Esophagus muscularis mucosa (tissue), 3 donors: ENCODE measurements at regions not wholly inside any gene's neighbourhood (a gene's known extent, or its start where the extent isn't known, plus 50 kb on each side); places are given as distances from the start of the nearest gene placed in this dataset.

ENCODE experiments used
- POLR2A ChIP-seq: fragments of 450-650 bp; IDR thresholded peaks from one replicate; pipeline ENCODE4 v1.6.1; 2017; ENCODE audit warnings: antibody characterized with exemption, moderate library complexity, mild to moderate bottlenecking, low read depth
- TF ChIP-seq, protein P1 (sequence below), 3 experiments: fragments of 200-600 bp in 2 of 3; fragments of 450-650 bp in 1 of 3; sonication (generic) in 2 of 3; IDR thresholded peaks; one replicate each; pipeline ENCODE4 v1.5.1; 2017 to 2019; ENCODE audit warnings: antibody characterized with exemption in 3 of 3, mild to moderate bottlenecking in 2 of 3, moderate library complexity in 1 of 3

DNA sequence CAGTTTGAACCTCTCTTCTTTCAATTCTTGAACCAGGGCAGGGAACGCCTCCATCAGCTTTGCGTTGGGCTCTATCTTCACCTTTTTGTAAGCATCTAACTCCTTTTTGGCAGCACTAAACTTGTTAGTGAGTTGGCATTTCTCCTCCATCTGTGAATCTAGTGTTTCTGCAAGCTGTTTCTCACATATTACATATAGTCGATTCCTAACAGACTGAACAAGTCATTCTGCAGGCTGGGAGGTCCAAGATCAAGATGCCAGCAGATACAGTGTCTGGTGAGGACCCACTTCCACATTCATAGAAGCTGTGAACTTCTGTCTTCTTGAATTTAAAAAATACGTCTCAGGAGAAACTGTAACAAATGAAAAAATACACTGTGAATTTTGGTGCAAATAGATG is 539.7 kb downstream of the ANKRD7 start:
- TF ChIP-seq, protein P1, sequence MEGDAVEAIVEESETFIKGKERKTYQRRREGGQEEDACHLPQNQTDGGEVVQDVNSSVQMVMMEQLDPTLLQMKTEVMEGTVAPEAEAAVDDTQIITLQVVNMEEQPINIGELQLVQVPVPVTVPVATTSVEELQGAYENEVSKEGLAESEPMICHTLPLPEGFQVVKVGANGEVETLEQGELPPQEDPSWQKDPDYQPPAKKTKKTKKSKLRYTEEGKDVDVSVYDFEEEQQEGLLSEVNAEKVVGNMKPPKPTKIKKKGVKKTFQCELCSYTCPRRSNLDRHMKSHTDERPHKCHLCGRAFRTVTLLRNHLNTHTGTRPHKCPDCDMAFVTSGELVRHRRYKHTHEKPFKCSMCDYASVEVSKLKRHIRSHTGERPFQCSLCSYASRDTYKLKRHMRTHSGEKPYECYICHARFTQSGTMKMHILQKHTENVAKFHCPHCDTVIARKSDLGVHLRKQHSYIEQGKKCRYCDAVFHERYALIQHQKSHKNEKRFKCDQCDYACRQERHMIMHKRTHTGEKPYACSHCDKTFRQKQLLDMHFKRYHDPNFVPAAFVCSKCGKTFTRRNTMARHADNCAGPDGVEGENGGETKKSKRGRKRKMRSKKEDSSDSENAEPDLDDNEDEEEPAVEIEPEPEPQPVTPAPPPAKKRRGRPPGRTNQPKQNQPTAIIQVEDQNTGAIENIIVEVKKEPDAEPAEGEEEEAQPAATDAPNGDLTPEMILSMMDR (IDR thresholded peaks at IDR 0.05), result no peak
- TF ChIP-seq POLR2A, result no peak
